AG08395 (cell line): ENCODE measurements at regions not wholly inside any gene's neighbourhood (a gene's known extent, or its start where the extent isn't known, plus 50 kb on each side); places are given as distances from the start of the nearest gene placed in this dataset.

Experiments used
- DNase-seq: peaks from one replicate; pipeline ENCODE4 v3.0.0; 2012; ENCODE audit warnings: mixed read lengths, low spot score

- DNase-seq: no peak
These were observed 79.0 kb upstream of the HAAO start for GRCh38 chr2:42871372-42871771.

- no peak for DNase-seq
These were observed 76.5 kb upstream of the HAAO start for GRCh38 chr2:42868874-42869273.

DNA sequence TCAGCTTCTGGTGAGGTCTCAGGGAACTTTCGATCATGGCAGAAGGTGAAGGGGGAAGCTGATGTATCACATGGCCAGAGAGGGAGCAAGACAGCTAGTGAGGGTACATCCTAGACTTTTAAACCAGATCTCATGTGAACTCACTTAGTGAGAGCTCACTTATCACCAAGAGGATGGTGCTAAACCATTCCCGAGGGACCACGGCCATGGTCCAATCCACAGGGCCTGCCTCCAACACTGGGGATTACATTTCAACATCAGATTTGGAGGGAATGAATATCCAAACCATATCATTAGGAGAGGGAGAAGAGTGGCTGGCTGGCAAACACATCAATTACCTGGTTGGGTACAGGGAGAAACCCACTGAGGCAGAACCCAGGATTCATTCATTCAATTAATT lies 75.7 kb upstream of the HAAO start:
- DNase-seq: no peak

GRCh38 chr2:42867093-42868065 lies 75.0 kb upstream of the HAAO start:
- DNase-seq: no peak

GRCh38 chr2:42865884-42866881 lies 73.8 kb upstream of the HAAO start:
- DNase-seq: no peak

- no peak for DNase-seq
These were observed 72.4 kb upstream of the HAAO start for GRCh38 chr2:42864641-42865280.

DNA sequence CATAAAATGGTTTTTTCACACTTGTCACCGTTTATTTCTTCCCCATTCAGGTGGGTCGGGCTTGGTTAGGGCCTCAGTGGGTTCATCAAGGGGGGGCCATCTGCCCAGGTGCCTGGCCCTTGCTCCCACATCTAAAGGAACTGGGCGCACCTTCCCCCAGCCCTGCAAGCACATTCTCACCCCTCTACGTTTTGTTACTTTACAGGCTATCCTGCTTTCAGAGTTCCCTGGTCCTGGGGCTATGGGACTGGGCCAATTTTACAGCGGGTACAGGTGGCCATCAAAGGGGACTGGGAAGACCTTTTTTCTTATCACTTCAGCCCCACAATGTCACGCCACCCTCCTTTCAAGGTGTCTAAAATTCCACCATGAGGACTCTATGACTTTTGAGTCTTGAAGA lies 71.8 kb upstream of the HAAO start:
- no peak for DNase-seq

DNA sequence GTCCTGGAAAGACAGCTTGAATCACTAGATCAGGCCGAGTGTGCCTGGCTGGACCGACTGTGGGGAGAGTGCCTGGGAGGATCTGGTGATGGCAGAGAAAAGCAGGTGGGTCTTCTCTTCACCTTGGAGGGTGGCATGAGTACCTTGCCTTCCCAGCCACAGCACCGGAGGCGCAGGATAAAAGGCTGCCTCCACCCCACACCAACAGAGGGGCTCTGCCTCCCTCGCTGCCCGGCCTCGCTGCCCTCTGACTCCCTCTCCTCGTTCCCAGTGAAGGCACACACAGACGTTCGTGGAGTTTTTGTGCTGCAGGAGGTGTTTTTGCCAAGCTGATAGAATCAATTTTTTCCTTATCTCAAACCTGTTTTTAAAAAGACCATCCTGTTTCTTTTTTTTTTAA lies 71.4 kb upstream of the HAAO start:
- DNase-seq: no peak

DNA sequence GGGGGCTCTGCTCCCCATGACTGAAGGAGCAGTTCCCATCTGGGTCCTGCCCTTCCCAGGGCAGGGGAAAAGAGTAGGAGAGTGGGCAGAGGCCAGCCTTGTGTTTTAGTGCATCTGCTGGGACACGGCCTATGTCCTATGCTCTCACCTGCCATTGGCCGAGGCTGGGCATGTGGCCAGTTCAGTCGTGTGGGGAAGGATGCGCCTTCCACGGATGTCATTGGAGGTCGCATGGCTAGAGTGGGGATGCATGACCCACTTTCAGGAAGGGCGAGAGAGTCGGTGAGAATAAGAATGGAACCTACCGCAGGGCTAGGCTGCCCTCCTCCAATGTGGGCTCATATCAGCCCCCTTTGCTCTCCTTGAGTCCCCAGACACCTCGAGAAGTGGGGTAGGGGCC lies 70.9 kb upstream of the HAAO start:
- no peak for DNase-seq

- DNase-seq: no peak
These were observed 70.3 kb upstream of the HAAO start for GRCh38 chr2:42862669-42863185.

- DNase-seq: no peak
These were observed 68.9 kb upstream of the HAAO start for GRCh38 chr2:42861321-42861720.

- DNase-seq: no peak
These were observed 68.1 kb upstream of the HAAO start for GRCh38 chr2:42860319-42861094.

DNA sequence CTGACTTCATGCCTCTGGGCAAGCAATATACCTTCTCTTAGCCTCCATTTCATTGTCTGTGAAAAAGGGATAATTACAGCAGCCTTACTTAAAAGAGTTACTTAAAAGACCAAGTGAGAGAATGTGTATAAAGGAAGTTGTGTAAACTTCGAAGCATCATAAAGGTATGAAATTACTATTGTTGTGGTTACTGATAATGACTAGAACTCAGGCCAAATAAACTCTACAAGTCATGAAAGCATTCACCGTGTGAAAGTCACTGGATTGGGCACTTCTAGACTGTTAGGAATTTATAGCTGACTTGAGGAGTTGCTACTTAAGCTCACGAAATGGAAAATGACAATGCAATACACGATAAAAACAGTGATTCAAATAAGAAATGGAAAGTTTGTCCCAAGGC lies 67.4 kb upstream of the HAAO start:
- no peak for DNase-seq

DNA sequence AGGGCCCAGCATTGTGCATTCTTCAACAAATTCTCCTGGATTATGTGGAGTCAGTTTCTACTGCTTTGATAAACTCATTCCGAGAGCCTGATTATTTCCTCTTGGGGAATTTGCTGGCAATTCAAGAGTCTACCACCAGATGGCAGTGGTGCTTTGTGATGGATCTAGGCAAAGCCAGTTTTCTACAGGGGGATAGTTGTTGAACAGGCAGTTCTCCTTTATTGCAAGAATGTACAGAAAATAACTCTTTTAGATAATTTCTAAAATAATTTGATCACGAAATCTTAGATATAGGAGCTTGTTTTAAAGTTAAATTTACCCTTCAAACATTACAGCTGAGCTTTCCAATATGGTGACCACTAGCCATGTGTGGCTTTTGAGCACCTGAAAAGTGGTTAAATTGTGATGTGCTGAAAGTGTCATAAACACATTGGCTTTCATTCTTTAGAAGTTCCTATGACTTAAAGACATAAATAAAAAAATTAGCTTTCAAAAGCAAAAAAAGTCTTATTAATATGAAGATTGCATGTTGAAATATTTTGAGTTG lies 66.7 kb upstream of the HAAO start:
- DNase-seq: peak; percentile 76

GRCh38 chr2:42858140-42859005 lies 66.0 kb upstream of the HAAO start:
- DNase-seq: no peak

DNA sequence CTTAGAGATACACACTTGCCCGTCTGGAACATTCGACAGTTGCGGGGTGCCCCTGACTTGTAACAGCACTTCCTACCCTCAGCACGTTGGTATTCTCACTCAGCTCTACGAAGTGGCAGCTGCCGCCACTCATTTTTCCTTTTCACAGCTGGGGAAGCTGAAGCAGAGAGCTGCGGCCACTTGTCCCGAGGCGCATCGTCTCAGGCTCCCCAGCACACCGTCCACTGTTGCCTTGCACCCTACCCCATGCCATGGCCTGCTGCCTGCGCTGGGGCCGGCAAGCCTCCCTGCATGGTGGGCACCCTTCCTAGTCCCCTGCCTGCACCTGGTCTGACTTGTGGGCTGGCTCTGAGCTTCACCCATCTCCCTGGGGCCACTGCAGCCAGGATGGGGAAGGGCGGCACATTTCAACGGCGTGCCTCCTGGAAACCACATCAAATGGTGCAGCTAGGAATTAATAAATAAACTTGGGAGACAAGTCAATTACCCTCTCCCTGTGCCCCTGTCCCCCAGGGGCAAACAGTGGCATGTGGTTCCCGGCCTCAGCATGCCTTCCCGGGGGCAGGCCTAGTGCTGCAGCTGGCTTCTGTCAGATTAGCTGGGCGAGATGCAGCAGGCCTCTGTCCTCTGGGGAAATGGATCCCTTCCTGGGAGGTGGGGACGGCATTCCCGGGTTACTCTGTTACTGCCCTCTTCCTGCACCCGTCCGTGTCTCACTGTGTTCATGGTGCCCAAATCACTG lies 64.7 kb upstream of the HAAO start:
- no peak for DNase-seq

DNA sequence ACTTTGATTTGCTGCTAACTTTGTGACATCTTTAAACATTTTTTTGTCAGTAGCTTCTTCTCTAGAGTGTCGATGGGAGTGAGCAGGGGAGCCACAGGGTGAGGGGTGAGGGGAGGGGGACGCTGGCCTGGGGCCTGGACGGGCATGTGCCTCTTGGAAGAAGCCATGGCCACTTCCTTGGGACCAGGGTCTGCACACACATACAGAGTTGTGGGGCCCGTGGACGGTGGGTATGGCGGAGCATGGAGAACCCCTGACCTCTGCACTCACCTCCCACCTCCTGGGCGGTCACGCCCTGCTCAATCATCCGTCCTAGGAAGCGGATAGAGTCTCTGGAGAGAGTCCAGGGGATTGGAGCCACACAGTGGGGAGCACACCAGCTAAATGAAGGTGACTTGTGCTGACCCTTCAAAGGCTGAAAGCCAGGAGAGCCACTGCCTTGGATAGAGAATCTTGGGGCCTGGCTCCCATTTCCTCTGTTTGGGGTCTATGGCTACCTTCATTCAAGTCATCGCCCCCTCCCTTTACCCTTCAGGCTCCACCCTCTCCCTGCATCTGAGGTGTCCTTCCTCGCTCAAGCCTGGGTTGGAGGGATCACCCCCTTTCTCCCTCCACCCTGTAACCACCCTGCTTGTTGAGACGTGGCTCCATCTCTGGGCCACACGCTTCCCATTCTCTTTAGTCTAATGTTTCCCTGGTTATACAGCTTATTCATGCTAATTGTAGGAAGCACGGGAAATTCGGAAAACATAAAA lies 63.9 kb upstream of the HAAO start:
- no peak for DNase-seq

GRCh38 chr2:42855221-42855970 lies 63.0 kb upstream of the HAAO start:
- DNase-seq: no peak
